CD8-positive, alpha-beta memory T cell (primary cell): ENCODE measurements at regions not wholly inside any gene's neighbourhood (a gene's known extent, or its start where the extent isn't known, plus 50 kb on each side); places are given as distances from the start of the nearest gene placed in this dataset.
"Not testable (repeated sequence)": the region's sequence is repeated elsewhere in the genome, so short reads cannot be mapped to it uniquely, and the experiment has no call there.

Experiments
- CTCF ChIA-PET: fragments of 350-600 bp; sonication (Branson Sonifier 250); formaldehyde crosslinking; loops from one replicate; lab custom pipeline; 2021; ENCODE audit warnings: antibody characterized with exemption; lab: Charles Lee
- POLR2A ChIA-PET: fragments of 350-600 bp; sonication (Branson Sonifier 250); formaldehyde crosslinking; loops from one replicate; lab custom pipeline; 2021; ENCODE audit warnings: antibody characterized with exemption; lab: Charles Lee
- DNase-seq, 5 donors: peaks; one replicate each; pipeline versions ENCODE4 v3.0.0 to v3.0.0-alpha.2; 2020 to 2022; ENCODE audit warnings: mixed read lengths in 1 of 5
- H3K27ac ChIP-seq: one replicate; pipeline ENCODE4 v1.7.0; 2013; ENCODE audit warnings: low read depth, mild to moderate bottlenecking, low read length, moderate library complexity
- H3K27me3 ChIP-seq: 2 replicates; pipeline ENCODE4 v1.7.0; 2013; ENCODE audit warnings: low read length, mild to moderate bottlenecking; ENCODE audit not compliant: insufficient read depth, poor library complexity, severe bottlenecking
- H3K36me3 ChIP-seq: 2 replicates; pipeline ENCODE4 v1.7.0; 2013; ENCODE audit warnings: mild to moderate bottlenecking, low read length, moderate library complexity; ENCODE audit not compliant: insufficient read depth
- H3K4me1 ChIP-seq: 2 replicates; pipeline ENCODE4 v1.7.0; 2013; ENCODE audit warnings: mild to moderate bottlenecking, low read length, moderate library complexity; ENCODE audit not compliant: insufficient read depth
- H3K4me3 ChIP-seq: 2 replicates; pipeline ENCODE4 v1.7.0; 2013; ENCODE audit warnings: mild to moderate bottlenecking, low read length
- H3K9me3 ChIP-seq: 2 replicates; pipeline ENCODE4 v1.7.0; 2013; ENCODE audit warnings: mild to moderate bottlenecking, low read length
- H3K27ac Mint-ChIP-seq, 8 donors: one replicate each; pipeline ENCODE4 v1.8.0; 2020 to 2021; ENCODE audit warnings: mixed read lengths in 8 of 8, mild to moderate bottlenecking in 6 of 8, inconsistent platforms in 3 of 8, moderate library complexity in 3 of 8
- H3K27me3 Mint-ChIP-seq, 2 donors: one replicate each; pipeline ENCODE4 v1.8.0; 2020 to 2021; ENCODE audit warnings: mixed read lengths in 2 of 2, mild to moderate bottlenecking in 1 of 2, moderate library complexity in 1 of 2
- H3K36me3 Mint-ChIP-seq, 3 donors: one replicate each; pipeline ENCODE4 v1.8.0; 2020 to 2021; ENCODE audit warnings: mixed read lengths in 3 of 3, inconsistent platforms in 1 of 3, mild to moderate bottlenecking in 1 of 3
- H3K4me1 Mint-ChIP-seq, 3 donors: one replicate each; pipeline ENCODE4 v1.8.0; 2020 to 2021; ENCODE audit warnings: mixed read lengths in 3 of 3, inconsistent platforms in 1 of 3, mild to moderate bottlenecking in 1 of 3
- H3K4me3 Mint-ChIP-seq, 7 donors: one replicate each; pipeline ENCODE4 v1.8.0; 2020 to 2021; ENCODE audit warnings: mixed read lengths in 7 of 7, mild to moderate bottlenecking in 6 of 7, moderate library complexity in 4 of 7, inconsistent platforms in 2 of 7
- H3K9me3 Mint-ChIP-seq, 5 donors: one replicate each; pipeline ENCODE4 v1.8.0; 2020 to 2022; ENCODE audit warnings: mixed read lengths in 5 of 5, mild to moderate bottlenecking in 3 of 5, moderate library complexity in 2 of 5, inconsistent platforms in 1 of 5

DNA sequence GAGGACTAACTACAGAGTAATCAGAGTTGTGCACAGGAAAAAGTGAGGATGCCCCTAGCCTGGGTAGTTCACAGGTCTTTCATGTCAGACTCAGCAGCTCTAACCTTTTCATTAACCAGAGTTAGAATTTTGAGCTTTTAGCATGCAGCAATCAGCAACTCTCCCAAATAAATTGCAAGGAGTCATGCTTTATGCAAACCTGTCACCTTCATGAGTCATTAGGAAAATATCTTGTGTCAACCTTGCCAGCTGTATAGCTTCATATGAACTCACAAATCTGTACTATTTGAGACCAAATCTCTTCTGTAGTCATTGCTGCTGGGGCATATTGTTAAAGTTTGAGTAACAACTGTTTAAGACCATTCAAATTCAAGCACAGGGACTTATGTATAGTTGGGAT is 382.3 kb upstream of the NT5C1B start:
- CTCF ChIA-PET: no interaction called here

GRCh38 chr2:18971069-18971378 is 381.7 kb upstream of the NT5C1B start:
- Mint-ChIP-seq H3K4me1 (no peaks in the 10 kb centered on the region), H3K27ac (no peak overlapping the region)
- CTCF ChIA-PET: no interaction called here

More for the DNA sequence above, 382.3 kb upstream of the NT5C1B start:
- DNase-seq: no peak
- Histone ChIP-seq H3K4me1 (no peaks in the 10 kb centered on the region), H3K27ac (no peak overlapping the region), H3K4me3 (no peak overlapping the region), H3K36me3 (no peaks in the 10 kb centered on the region), H3K9me3 (no peaks in the 10 kb centered on the region), H3K27me3 (no peaks in the 10 kb centered on the region)
- H3K4me1 Mint-ChIP-seq: no peaks in the 10 kb centered on the region
- H3K27ac Mint-ChIP-seq: no peak overlapping the region
- H3K27me3 Mint-ChIP-seq: peaks cover 0 to 2% of the 10 kb centered on the region in 2 donors
- H3K4me3 Mint-ChIP-seq: no peak overlapping the region
- H3K36me3 Mint-ChIP-seq: peaks cover 0 to 12% (median 4%) of the 10 kb centered on the region in 3 donors
- POLR2A ChIA-PET: no interaction called here
- H3K9me3 Mint-ChIP-seq: peaks cover 0 to 8% (median 0%) of the 10 kb centered on the region in 5 donors

DNA sequence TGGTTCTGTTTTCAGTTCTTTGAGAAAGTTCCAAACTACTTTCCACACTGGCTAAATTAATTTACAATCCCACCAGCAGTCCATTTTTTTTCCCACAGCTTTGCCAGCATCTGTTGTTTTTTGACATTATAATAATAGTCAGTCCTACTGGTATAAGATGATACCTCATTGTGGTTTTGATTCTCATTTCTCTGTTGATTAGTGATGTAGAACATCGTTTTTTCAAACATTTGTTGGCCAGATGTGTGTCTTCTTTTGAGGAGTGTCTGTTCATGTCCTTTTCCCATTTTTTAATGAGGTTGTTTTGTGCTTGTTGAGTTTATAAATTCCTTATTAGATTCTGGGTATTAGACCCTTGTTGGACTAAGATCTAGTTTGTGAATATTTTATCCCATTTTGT is 376.8 kb upstream of the NT5C1B start:
- ChIA-PET CTCF (no interaction called here), POLR2A (no interaction called here)
- peaks cover 0 to 21% (median 6%) of the 10 kb centered on the region in 5 donors for H3K9me3 Mint-ChIP-seq
- H3K4me1 Mint-ChIP-seq: no peaks in the 10 kb centered on the region
- peak overlapping the region in 1 of 8 donors; percentile 32 for H3K27ac Mint-ChIP-seq
- no peak overlapping the region for H3K4me3 Mint-ChIP-seq
- Histone ChIP-seq H3K4me3 (no peak overlapping the region), H3K27me3 (no peaks in the 10 kb centered on the region), H3K9me3 (no peaks in the 10 kb centered on the region), H3K4me1 (no peaks in the 10 kb centered on the region), H3K27ac (no peak overlapping the region), H3K36me3 (no peaks in the 10 kb centered on the region)
- peaks cover 0 to 25% (median 1%) of the 10 kb centered on the region in 3 donors for H3K36me3 Mint-ChIP-seq
- H3K27me3 Mint-ChIP-seq: peaks cover 0 to 2% of the 10 kb centered on the region in 2 donors
- no peak for DNase-seq

More at GRCh38 chr2:18971069-18971378, 381.7 kb upstream of the NT5C1B start:
- Mint-ChIP-seq H3K27me3 (peaks cover 0 to 2% of the 10 kb centered on the region in 2 donors), H3K9me3 (peaks cover 0 to 6% (median 0%) of the 10 kb centered on the region in 5 donors), H3K36me3 (peaks cover 0 to 8% (median 4%) of the 10 kb centered on the region in 3 donors), H3K4me3 (no peak overlapping the region)
- POLR2A ChIA-PET: no interaction called here
- Histone ChIP-seq H3K27ac (no peak overlapping the region), H3K27me3 (no peaks in the 10 kb centered on the region), H3K4me1 (no peaks in the 10 kb centered on the region), H3K36me3 (no peaks in the 10 kb centered on the region), H3K9me3 (no peaks in the 10 kb centered on the region), H3K4me3 (no peak overlapping the region)
- no peak for DNase-seq

GRCh38 chr2:18963739-18964256 is 374.4 kb upstream of the NT5C1B start:
- peaks cover 0 to 25% (median 6%) of the 10 kb centered on the region in 5 donors for H3K9me3 Mint-ChIP-seq
- H3K4me3 ChIP-seq, H3K4me1 Mint-ChIP-seq, H3K27ac ChIP-seq, H3K27ac Mint-ChIP-seq, H3K4me1 ChIP-seq, H3K9me3 ChIP-seq, POLR2A ChIA-PET, H3K36me3 ChIP-seq, H3K27me3 Mint-ChIP-seq, H3K4me3 Mint-ChIP-seq, H3K27me3 ChIP-seq, DNase-seq, CTCF ChIA-PET: not testable (repeated sequence)
- H3K36me3 Mint-ChIP-seq: peaks cover 0 to 32% (median 4%) of the 10 kb centered on the region in 3 donors

GRCh38 chr2:18961991-18962421 is 372.6 kb upstream of the NT5C1B start:
- H3K4me1 ChIP-seq: no peaks in the 10 kb centered on the region
- ChIA-PET CTCF (no interaction called here), POLR2A (no interaction called here)
- H3K9me3 ChIP-seq: no peaks in the 10 kb centered on the region
- H3K27ac ChIP-seq: no peak overlapping the region
- Mint-ChIP-seq H3K9me3 (peaks cover 0 to 25% (median 6%) of the 10 kb centered on the region in 5 donors), H3K27ac (no peak overlapping the region), H3K4me1 (no peaks in the 10 kb centered on the region), H3K36me3 (peaks cover 0 to 32% (median 4%) of the 10 kb centered on the region in 3 donors), H3K27me3 (no peaks in the 10 kb centered on the region), H3K4me3 (no peak overlapping the region)
- no peak overlapping the region for H3K4me3 ChIP-seq
- H3K36me3 ChIP-seq: no peaks in the 10 kb centered on the region
- no peaks in the 10 kb centered on the region for H3K27me3 ChIP-seq
- no peak for DNase-seq

DNA sequence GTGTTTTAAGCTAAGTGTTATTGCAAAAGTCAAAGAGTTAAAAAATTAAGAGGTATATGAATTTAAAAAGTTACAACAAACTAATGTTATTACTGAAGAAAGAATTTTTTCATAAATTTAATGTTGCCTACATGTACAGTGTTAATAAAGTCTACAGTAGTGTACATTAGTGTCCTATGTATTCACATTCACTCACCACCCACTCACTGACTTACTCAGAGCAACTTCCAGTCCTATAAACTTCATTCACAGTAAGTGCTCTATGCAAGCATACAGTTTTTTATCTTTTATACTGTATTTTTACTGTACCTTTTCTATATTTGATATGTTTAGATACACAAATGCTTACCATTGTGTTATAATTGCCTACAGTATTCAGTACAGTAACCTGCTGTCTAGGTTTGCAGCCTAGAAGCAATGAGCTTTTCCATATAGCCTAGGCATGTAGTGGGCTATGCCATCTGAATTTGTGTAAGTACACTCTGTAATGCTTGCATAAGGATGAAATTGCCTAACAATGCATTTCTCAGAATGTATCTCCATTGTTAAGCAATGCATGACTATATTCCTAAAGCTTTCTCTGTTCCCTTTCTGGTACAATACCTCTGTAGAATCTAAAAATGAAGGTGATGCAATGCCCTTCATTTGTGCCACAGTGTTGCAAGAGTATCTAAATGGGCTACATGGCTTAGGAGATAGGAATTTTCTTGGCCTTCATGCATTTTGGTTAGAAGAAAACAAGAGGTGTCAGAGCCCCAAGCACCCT is 370.8 kb upstream of the NT5C1B start:
- DNase-seq: no peak
- Histone ChIP-seq H3K27ac (no peak overlapping the region), H3K4me3 (no peak overlapping the region), H3K4me1 (no peaks in the 10 kb centered on the region), H3K27me3 (no peaks in the 10 kb centered on the region), H3K36me3 (no peaks in the 10 kb centered on the region), H3K9me3 (no peaks in the 10 kb centered on the region)
- no peaks in the 10 kb centered on the region for H3K27me3 Mint-ChIP-seq
- H3K4me1 Mint-ChIP-seq: no peaks in the 10 kb centered on the region
- no peak overlapping the region for H3K27ac Mint-ChIP-seq
- peaks cover 0 to 34% (median 5%) of the 10 kb centered on the region in 3 donors for H3K36me3 Mint-ChIP-seq
- ChIA-PET CTCF (no interaction called here), POLR2A (no interaction called here)
- peaks cover 0 to 27% (median 6%) of the 10 kb centered on the region in 5 donors for H3K9me3 Mint-ChIP-seq
- no peak overlapping the region for H3K4me3 Mint-ChIP-seq

DNA sequence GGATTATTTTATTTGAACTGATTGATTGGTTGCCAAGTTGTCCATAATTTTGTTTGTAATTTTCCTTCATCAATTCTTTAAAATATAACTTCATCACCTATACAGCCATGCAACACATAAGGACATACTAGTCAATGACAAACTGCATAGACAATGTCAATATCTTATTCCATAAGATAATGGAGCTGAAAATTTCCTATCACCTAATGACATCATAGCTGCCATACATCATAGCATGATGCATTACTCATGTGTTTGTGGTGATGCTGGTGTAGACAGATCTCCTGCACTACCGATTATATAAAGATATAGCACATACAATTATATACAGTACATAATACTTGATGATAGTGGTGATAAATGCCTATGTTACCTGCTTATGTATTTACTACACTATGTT is 369.8 kb upstream of the NT5C1B start:
- DNase-seq: no peak
- no peaks in the 10 kb centered on the region for H3K9me3 ChIP-seq
- no peaks in the 10 kb centered on the region for H3K36me3 ChIP-seq
- H3K4me3 ChIP-seq: no peak overlapping the region
- H3K27ac ChIP-seq: no peak overlapping the region
- no peaks in the 10 kb centered on the region for H3K4me1 Mint-ChIP-seq
- H3K36me3 Mint-ChIP-seq: peaks cover 0 to 26% (median 5%) of the 10 kb centered on the region in 3 donors
- peaks cover 0 to 25% (median 7%) of the 10 kb centered on the region in 5 donors for H3K9me3 Mint-ChIP-seq
- no peaks in the 10 kb centered on the region for H3K4me1 ChIP-seq
- H3K27me3 ChIP-seq: no peaks in the 10 kb centered on the region
- ChIA-PET POLR2A (no interaction called here), CTCF (no interaction called here)
- no peaks in the 10 kb centered on the region for H3K27me3 Mint-ChIP-seq
- H3K4me3 Mint-ChIP-seq: no peak overlapping the region
- no peak overlapping the region for H3K27ac Mint-ChIP-seq

- Histone ChIP-seq H3K4me3 (no peak overlapping the region), H3K36me3 (no peaks in the 10 kb centered on the region), H3K27ac (no peak overlapping the region), H3K4me1 (no peaks in the 10 kb centered on the region), H3K27me3 (no peaks in the 10 kb centered on the region), H3K9me3 (no peaks in the 10 kb centered on the region)
- H3K9me3 Mint-ChIP-seq: peaks cover 0 to 26% (median 7%) of the 10 kb centered on the region in 5 donors
- no peaks in the 10 kb centered on the region for H3K27me3 Mint-ChIP-seq
- ChIA-PET CTCF (interaction anchor here (0.5 kb wide), 1 partner anchor 274 kb away, joined by 3 read pairs; no protein-coding TSS in a partner anchor), POLR2A (no interaction called here)
- H3K4me3 Mint-ChIP-seq: no peak overlapping the region
- H3K27ac Mint-ChIP-seq: no peak overlapping the region
- H3K36me3 Mint-ChIP-seq: peaks cover 0 to 22% (median 7%) of the 10 kb centered on the region in 3 donors
- DNase-seq: no peak
- no peaks in the 10 kb centered on the region for H3K4me1 Mint-ChIP-seq
Measured at GRCh38 chr2:18957909-18958308, 368.5 kb upstream of the NT5C1B start.
